Mesothelial cell of epicardium (in vitro differentiated cells): ENCODE measurements at regions not wholly inside any gene's neighbourhood (a gene's known extent, or its start where the extent isn't known, plus 50 kb on each side); places are given as distances from the start of the nearest gene placed in this dataset.

Experiments
- DNase-seq, 2 experiments: peaks; one replicate each; pipeline ENCODE4 v3.0.0; 2021; ENCODE audit warnings: low spot score in 2 of 2; ENCODE audit not compliant: unreplicated experiment in 2 of 2
- H3K27ac Mint-ChIP-seq: 2 replicates; pipeline ENCODE4 v1.8.0; 2021; ENCODE audit warnings: mixed read lengths
- H3K27me3 Mint-ChIP-seq: 2 replicates; pipeline ENCODE4 v1.8.0; 2021; ENCODE audit warnings: low read depth, mixed read lengths
- H3K36me3 Mint-ChIP-seq: 2 replicates; pipeline ENCODE4 v1.8.0; 2021; ENCODE audit warnings: mixed read lengths
- H3K4me1 Mint-ChIP-seq: 2 replicates; pipeline ENCODE4 v1.8.0; 2021; ENCODE audit warnings: mixed read lengths
- H3K4me3 Mint-ChIP-seq: 2 replicates; pipeline ENCODE4 v1.8.0; 2021; ENCODE audit warnings: mild to moderate bottlenecking, moderate library complexity, mixed read lengths
- H3K9me3 Mint-ChIP-seq: 2 replicates; pipeline ENCODE4 v1.8.0; 2021; ENCODE audit warnings: mixed read lengths
- CTCF ChIP-seq: fragments of 200-600 bp; sonication (generic); IDR thresholded peaks from one replicate; pipeline ENCODE4 v1.5.0; 2021; ENCODE audit warnings: antibody characterized with exemption; ENCODE audit not compliant: unreplicated experiment

- Mint-ChIP-seq H3K4me3 (no peak overlapping the region), H3K27ac (no peak overlapping the region), H3K9me3 (no peaks in the 10 kb centered on the region), H3K36me3 (no peaks in the 10 kb centered on the region), H3K27me3 (no peaks in the 10 kb centered on the region), H3K4me1 (no peaks in the 10 kb centered on the region)
- DNase-seq = no peak
- no peak for TF ChIP-seq CTCF
Observed at GRCh38 chr3:18011387-18011786, 269.0 kb upstream of the TBC1D5 start.

GRCh38 chr3:18010001-18010400, 267.6 kb upstream of the TBC1D5 start:
- peaks cover 5% of the 10 kb centered on the region for H3K9me3 Mint-ChIP-seq
- H3K4me3 Mint-ChIP-seq = no peak overlapping the region
- no peaks in the 10 kb centered on the region for H3K4me1 Mint-ChIP-seq
- TF ChIP-seq CTCF = no peak
- H3K27me3 Mint-ChIP-seq = no peaks in the 10 kb centered on the region
- no peak for DNase-seq
- no peaks in the 10 kb centered on the region for H3K36me3 Mint-ChIP-seq
- H3K27ac Mint-ChIP-seq = no peak overlapping the region

GRCh38 chr3:18008706-18009368, 266.4 kb upstream of the TBC1D5 start:
- no peaks in the 10 kb centered on the region for H3K27me3 Mint-ChIP-seq
- no peak for DNase-seq

GRCh38 chr3:18007980-18008379, 265.5 kb upstream of the TBC1D5 start:
- TF ChIP-seq CTCF = no peak
- H3K27ac Mint-ChIP-seq = no peak overlapping the region
- no peaks in the 10 kb centered on the region for H3K4me1 Mint-ChIP-seq
- DNase-seq = no peak
- no peaks in the 10 kb centered on the region for H3K27me3 Mint-ChIP-seq
- peaks cover 16% of the 10 kb centered on the region for H3K9me3 Mint-ChIP-seq
- H3K4me3 Mint-ChIP-seq = no peak overlapping the region
- peaks cover 8% of the 10 kb centered on the region for H3K36me3 Mint-ChIP-seq

More at GRCh38 chr3:18008706-18009368, 266.4 kb upstream of the TBC1D5 start:
- Mint-ChIP-seq H3K4me3 (no peak overlapping the region), H3K9me3 (peaks cover 10% of the 10 kb centered on the region), H3K27ac (no peak overlapping the region), H3K4me1 (no peaks in the 10 kb centered on the region), H3K36me3 (peaks cover 5% of the 10 kb centered on the region)
- no peak for TF ChIP-seq CTCF

- TF ChIP-seq CTCF = no peak
- peaks cover 4% of the 10 kb centered on the region for H3K9me3 Mint-ChIP-seq
Observed at GRCh38 chr3:17995769-17996168, 253.3 kb upstream of the TBC1D5 start.

GRCh38 chr3:17994167-17994566, 251.7 kb upstream of the TBC1D5 start:
- Mint-ChIP-seq H3K27ac (no peak overlapping the region), H3K4me3 (no peak overlapping the region)

More at GRCh38 chr3:17995769-17996168, 253.3 kb upstream of the TBC1D5 start:
- no peak for DNase-seq
- no peak overlapping the region for H3K27ac Mint-ChIP-seq
- H3K4me1 Mint-ChIP-seq = no peaks in the 10 kb centered on the region
- no peaks in the 10 kb centered on the region for H3K36me3 Mint-ChIP-seq
- no peaks in the 10 kb centered on the region for H3K27me3 Mint-ChIP-seq
- no peak overlapping the region for H3K4me3 Mint-ChIP-seq

More at GRCh38 chr3:17994167-17994566, 251.7 kb upstream of the TBC1D5 start:
- no peaks in the 10 kb centered on the region for H3K4me1 Mint-ChIP-seq
- H3K9me3 Mint-ChIP-seq = peaks cover 1% of the 10 kb centered on the region
- no peaks in the 10 kb centered on the region for H3K36me3 Mint-ChIP-seq
- no peak for TF ChIP-seq CTCF
- no peaks in the 10 kb centered on the region for H3K27me3 Mint-ChIP-seq
- DNase-seq = no peak
